Activated CD8-positive, alpha-beta memory T cell treated with anti-CD3 and anti-CD28 coated beads, Interleukin-2, amount 10 ng/mL, durations not matched to agents 7 days and 5 days (primary cell): ENCODE measurements at regions not wholly inside any gene's neighbourhood (a gene's known extent, or its start where the extent isn't known, plus 50 kb on each side); places are given as distances from the start of the nearest gene placed in this dataset.

Source experiments
- ATAC-seq: fragments of 150-1000 bp; cut with Tn5 transposase; one replicate; pipeline ENCODE4 v1.10.0; 2021; ENCODE audit warnings: moderate library complexity
- CTCF ChIA-PET: fragments of 350-600 bp; sonication (Branson Sonifier 250); formaldehyde crosslinking; loops from one replicate; lab custom pipeline; 2021; ENCODE audit warnings: antibody characterized with exemption; lab: Charles Lee
- DNase-seq: peaks from one replicate; pipeline ENCODE4 v3.0.0-alpha.2; 2020
- H3K27ac Mint-ChIP-seq: one replicate; pipeline ENCODE4 v1.8.0; 2021; ENCODE audit warnings: mild to moderate bottlenecking, mixed read lengths
- H3K27me3 Mint-ChIP-seq: one replicate; pipeline ENCODE4 v1.8.0; 2021; ENCODE audit warnings: mixed read lengths
- H3K36me3 Mint-ChIP-seq: one replicate; pipeline ENCODE4 v1.8.0; 2021; ENCODE audit warnings: mild to moderate bottlenecking, mixed read lengths
- H3K4me1 Mint-ChIP-seq: one replicate; pipeline ENCODE4 v1.8.0; 2021; ENCODE audit warnings: mixed read lengths
- H3K4me3 Mint-ChIP-seq: one replicate; pipeline ENCODE4 v1.8.0; 2021; ENCODE audit warnings: mild to moderate bottlenecking, moderate library complexity, mixed read lengths
- H3K9me3 Mint-ChIP-seq: one replicate; pipeline ENCODE4 v1.8.0; 2022; ENCODE audit warnings: low read depth, mixed read lengths

DNA sequence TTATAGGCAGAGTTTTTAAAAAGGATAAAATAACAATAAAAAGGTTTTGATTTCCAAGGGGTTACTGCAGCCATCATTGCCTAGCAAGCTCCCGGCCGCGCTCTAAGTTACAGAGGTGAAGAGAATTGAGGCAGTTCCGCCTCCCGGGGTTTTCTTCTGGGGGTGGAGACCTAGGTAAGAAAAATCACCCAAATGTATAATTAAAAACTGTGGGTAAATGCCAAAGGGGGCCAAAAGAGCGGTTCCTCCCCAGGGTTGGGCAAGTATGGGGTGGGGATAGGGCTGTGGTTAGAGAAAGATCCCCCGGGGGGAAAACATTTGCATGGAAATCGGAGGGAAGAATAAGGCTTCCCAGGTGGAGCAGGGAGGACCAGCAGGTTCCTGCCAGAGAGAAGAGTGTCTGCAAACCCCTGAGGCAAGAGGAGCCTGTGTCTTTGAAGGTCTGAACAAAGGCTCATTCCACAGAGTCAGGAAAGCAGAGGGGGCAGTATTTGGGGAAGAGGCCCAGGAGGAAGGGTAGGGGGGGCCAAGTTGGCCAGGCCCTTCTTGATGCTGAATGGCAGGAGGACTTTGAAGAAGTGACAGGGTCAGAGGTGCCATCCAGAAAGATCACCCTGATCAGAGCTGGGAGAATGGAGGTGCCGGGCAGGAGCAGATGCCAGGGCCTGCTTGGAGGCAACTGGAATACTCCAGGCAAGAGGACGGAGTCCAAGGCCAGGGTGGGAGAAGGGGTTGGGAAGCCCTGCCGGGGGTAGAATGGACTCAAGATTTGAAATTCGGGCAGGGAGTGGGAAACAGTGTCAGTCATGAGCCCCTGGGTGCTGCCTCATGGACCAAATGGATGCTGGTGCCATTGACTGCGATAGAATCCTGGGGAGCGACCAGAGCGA lies 152.9 kb upstream of the RGMA start:
- Mint-ChIP-seq H3K27me3 (peaks cover 6% of the 10 kb centered on the region), H3K9me3 (no peaks in the 10 kb centered on the region), H3K4me3 (no peak overlapping the region), H3K27ac (no peak overlapping the region), H3K4me1 (no peaks in the 10 kb centered on the region), H3K36me3 (no peaks in the 10 kb centered on the region)
- no peak for ATAC-seq
- CTCF ChIA-PET: no interaction called here
- DNase-seq: no peak

- Mint-ChIP-seq H3K4me1 (no peaks in the 10 kb centered on the region), H3K27me3 (peaks cover 13% of the 10 kb centered on the region), H3K27ac (no peak overlapping the region), H3K36me3 (no peaks in the 10 kb centered on the region), H3K9me3 (no peaks in the 10 kb centered on the region), H3K4me3 (no peak overlapping the region)
- DNase-seq: no peak
- ATAC-seq: no peak
- CTCF ChIA-PET: no interaction called here
Observed at GRCh38 chr15:93239993-93240392, 151.0 kb upstream of the RGMA start.

GRCh38 chr15:93239591-93239990 lies 150.6 kb upstream of the RGMA start:
- Mint-ChIP-seq H3K4me1 (no peaks in the 10 kb centered on the region), H3K27ac (no peak overlapping the region), H3K27me3 (peaks cover 17% of the 10 kb centered on the region), H3K9me3 (no peaks in the 10 kb centered on the region), H3K4me3 (no peak overlapping the region), H3K36me3 (no peaks in the 10 kb centered on the region)
- CTCF ChIA-PET: no interaction called here
- ATAC-seq: no peak
- no peak for DNase-seq

DNA sequence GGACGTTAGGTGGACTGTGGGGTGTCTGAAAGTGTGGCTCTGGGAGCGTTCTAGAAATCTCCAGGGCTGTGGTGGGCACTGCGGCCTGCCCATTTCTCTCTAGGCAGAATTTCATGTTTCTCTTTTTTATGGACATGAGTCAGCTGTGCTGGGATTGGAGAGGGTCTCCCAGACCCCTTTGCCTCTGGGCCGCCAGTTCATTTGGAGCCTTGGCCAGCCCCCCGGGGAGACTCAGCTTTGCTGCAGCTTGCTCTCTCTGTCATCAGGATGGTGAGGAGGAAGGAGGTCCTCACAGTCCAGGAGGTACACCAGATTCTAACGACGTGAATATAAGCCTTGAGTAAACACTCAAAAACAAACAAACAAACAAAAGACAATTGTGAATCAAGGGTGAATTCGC lies 149.6 kb upstream of the RGMA start:
- CTCF ChIA-PET: no interaction called here
- no peak for ATAC-seq
- no peaks in the 10 kb centered on the region for H3K4me1 Mint-ChIP-seq
- no peak overlapping the region for H3K4me3 Mint-ChIP-seq
- peaks cover 18% of the 10 kb centered on the region for H3K27me3 Mint-ChIP-seq
- no peak overlapping the region for H3K27ac Mint-ChIP-seq
- H3K9me3 Mint-ChIP-seq: no peaks in the 10 kb centered on the region
- DNase-seq: no peak
- H3K36me3 Mint-ChIP-seq: no peaks in the 10 kb centered on the region

GRCh38 chr15:93235926-93236780 lies 147.1 kb upstream of the RGMA start:
- Mint-ChIP-seq H3K9me3 (no peaks in the 10 kb centered on the region), H3K27me3 (peaks cover 22% of the 10 kb centered on the region), H3K4me1 (peaks cover 11% of the 10 kb centered on the region), H3K4me3 (peak overlapping the region; percentile 16), H3K36me3 (no peaks in the 10 kb centered on the region), H3K27ac (no peak overlapping the region)
- DNase-seq: no peak
- CTCF ChIA-PET: interaction anchor here (0.6 kb wide), 1 partner anchor 120 kb away, joined by 3 read pairs; no protein-coding TSS in a partner anchor
- no peak for ATAC-seq

DNA sequence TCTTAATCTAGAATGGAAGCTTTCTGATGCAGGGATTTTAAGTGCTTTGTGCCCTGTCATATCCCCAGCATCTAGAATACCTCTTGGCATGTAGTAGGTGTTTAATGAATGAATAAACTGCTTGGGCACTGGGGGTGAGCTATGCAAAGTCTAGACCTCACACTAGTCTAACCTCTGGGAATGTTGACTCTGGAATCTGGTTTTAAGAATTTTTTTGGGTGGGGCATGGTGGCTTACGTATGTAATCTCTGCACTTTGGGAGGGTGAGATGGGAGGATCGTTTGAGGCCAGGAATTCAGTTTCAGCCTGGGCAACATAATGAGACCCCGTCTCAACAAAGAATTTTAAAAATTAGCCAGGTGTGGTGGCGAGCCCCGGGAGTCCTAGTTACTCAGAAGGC lies 146.3 kb upstream of the RGMA start:
- peaks cover 15% of the 10 kb centered on the region for H3K4me1 Mint-ChIP-seq
- ATAC-seq (no peak), DNase-seq (no peak)
- no peaks in the 10 kb centered on the region for H3K36me3 Mint-ChIP-seq
- no peak overlapping the region for H3K27ac Mint-ChIP-seq
- H3K9me3 Mint-ChIP-seq: no peaks in the 10 kb centered on the region
- CTCF ChIA-PET: no interaction called here
- no peak overlapping the region for H3K4me3 Mint-ChIP-seq
- peaks cover 30% of the 10 kb centered on the region for H3K27me3 Mint-ChIP-seq

DNA sequence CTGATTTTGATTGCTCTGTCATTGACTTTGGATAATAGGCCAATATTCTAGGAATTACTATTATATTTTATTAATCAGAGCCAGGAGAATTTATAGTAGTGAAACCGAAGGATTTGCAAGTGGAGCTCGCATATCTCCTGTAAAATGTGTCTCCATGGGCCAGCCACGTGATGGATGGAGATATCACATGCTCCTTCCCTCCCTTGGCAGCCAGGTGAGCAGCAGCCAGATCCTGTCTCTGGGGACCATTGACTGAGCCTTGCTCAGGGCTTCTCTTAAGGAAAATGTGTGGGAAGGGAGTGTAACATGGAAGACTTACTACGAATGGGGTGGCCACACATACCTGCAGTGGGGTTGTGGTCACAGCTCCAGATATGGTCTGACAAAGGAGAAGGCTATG lies 144.7 kb upstream of the RGMA start:
- Mint-ChIP-seq H3K4me3 (no peak overlapping the region), H3K9me3 (no peaks in the 10 kb centered on the region), H3K4me1 (peaks cover 15% of the 10 kb centered on the region), H3K27me3 (peaks cover 34% of the 10 kb centered on the region), H3K36me3 (no peaks in the 10 kb centered on the region), H3K27ac (no peak overlapping the region)
- no peak for ATAC-seq
- no peak for DNase-seq
- CTCF ChIA-PET: interaction anchor here (0.5 to 1.1 kb wide), 2 partner anchors 145 to 194 kb away, joined by 3 read pairs; partner anchors contain the start of gene RGMA

GRCh38 chr15:93232845-93233244 lies 143.8 kb upstream of the RGMA start:
- DNase-seq (no peak), ATAC-seq (no peak)
- H3K4me1 Mint-ChIP-seq: peaks cover 15% of the 10 kb centered on the region
- no peaks in the 10 kb centered on the region for H3K36me3 Mint-ChIP-seq
- no peak overlapping the region for H3K27ac Mint-ChIP-seq
- no peak overlapping the region for H3K4me3 Mint-ChIP-seq
- no peaks in the 10 kb centered on the region for H3K9me3 Mint-ChIP-seq
- CTCF ChIA-PET: no interaction called here
- H3K27me3 Mint-ChIP-seq: peaks cover 40% of the 10 kb centered on the region

DNA sequence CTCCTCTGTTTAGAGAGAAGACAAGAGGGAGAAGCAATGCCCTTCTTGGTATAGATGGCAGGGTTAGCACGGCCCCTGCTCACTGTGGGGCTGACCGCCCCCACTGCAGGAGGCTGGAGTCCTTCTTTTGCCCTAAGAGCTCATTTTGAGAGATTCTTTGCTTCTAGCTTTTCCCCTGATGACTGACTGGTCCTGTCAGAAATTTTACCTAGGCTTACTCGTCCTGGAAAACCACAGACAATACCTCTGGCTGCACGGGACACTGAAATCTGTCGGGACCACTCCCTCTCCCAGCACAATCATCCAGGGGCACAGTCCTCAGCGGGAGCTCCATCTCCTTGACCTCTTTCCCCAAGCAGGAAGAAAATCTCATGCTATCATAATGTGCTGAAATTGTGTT lies 143.0 kb upstream of the RGMA start:
- CTCF ChIA-PET: interaction anchor here (1.8 kb wide), 1 partner anchor 144 kb away, joined by 8 read pairs; the partner anchor contains the start of gene RGMA

GRCh38 chr15:93231261-93231925 lies 142.4 kb upstream of the RGMA start:
- ATAC-seq: peak; percentile 55
- Mint-ChIP-seq H3K27ac (no peak overlapping the region), H3K36me3 (no peaks in the 10 kb centered on the region), H3K27me3 (peaks cover 48% of the 10 kb centered on the region), H3K4me3 (no peak overlapping the region), H3K4me1 (peaks cover 15% of the 10 kb centered on the region), H3K9me3 (no peaks in the 10 kb centered on the region)
- DNase-seq: no peak
- CTCF ChIA-PET: interaction anchor here (1.8 kb wide), 1 partner anchor 143 kb away, joined by 8 read pairs; the partner anchor contains the start of gene RGMA

More for the DNA sequence above, 143.0 kb upstream of the RGMA start:
- ATAC-seq (no peak), DNase-seq (no peak)
- peaks cover 43% of the 10 kb centered on the region for H3K27me3 Mint-ChIP-seq
- no peak overlapping the region for H3K4me3 Mint-ChIP-seq
- H3K27ac Mint-ChIP-seq: no peak overlapping the region
- peaks cover 15% of the 10 kb centered on the region for H3K4me1 Mint-ChIP-seq
- H3K9me3 Mint-ChIP-seq: no peaks in the 10 kb centered on the region
- no peaks in the 10 kb centered on the region for H3K36me3 Mint-ChIP-seq

DNA sequence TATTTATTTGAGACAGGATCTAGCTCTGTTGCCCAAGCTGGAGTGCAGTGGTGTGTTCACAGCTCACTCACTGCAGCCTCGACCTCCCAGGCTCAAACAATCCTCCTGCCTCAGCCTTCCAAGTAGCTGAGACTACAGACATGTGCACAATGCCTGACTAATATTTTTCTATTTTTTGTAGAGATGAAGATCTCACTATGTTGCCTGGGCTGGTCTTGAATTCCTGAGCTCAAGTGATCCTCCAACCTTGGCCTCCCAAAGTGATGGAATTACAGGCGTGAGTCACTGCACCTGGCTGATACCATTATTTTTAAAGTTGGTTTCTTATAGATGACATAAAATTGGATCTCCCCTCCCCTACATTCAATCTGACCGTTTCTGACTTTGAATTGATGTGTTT lies 139.5 kb upstream of the RGMA start:
- no peaks in the 10 kb centered on the region for H3K36me3 Mint-ChIP-seq
- H3K27ac Mint-ChIP-seq: no peak overlapping the region
- peaks cover 25% of the 10 kb centered on the region for H3K4me1 Mint-ChIP-seq
- H3K27me3 Mint-ChIP-seq: peaks cover 50% of the 10 kb centered on the region
- H3K4me3 Mint-ChIP-seq: no peak overlapping the region
- DNase-seq (no peak), ATAC-seq (no peak)
- CTCF ChIA-PET: no interaction called here
- H3K9me3 Mint-ChIP-seq: no peaks in the 10 kb centered on the region

DNA sequence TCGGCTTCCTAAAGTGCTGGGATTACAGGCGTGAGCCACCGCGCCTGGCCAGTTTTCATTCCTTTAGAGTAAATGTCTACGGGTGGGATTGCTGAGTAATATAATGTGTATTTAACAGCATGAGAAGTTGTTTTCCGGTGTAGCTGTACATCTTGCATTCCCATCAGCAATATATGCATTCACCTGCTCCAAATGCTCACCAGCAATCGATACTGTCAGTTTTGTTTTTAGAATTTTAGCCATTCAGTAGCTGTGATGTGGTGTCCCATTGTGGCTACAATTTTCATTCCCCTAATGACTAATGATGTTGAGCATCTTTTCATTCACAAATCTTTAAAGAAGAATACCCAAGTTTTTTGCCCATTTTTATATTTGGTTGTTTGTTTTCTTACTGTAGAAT lies 134.8 kb upstream of the RGMA start:
- Mint-ChIP-seq H3K27me3 (peaks cover 55% of the 10 kb centered on the region), H3K36me3 (no peaks in the 10 kb centered on the region), H3K4me3 (no peak overlapping the region), H3K9me3 (no peaks in the 10 kb centered on the region), H3K4me1 (peaks cover 13% of the 10 kb centered on the region), H3K27ac (no peak overlapping the region)
- ATAC-seq (peak; percentile 63), DNase-seq (no peak)
- CTCF ChIA-PET: no interaction called here

- H3K4me3 Mint-ChIP-seq: no peak overlapping the region
- H3K27me3 Mint-ChIP-seq: peaks cover 44% of the 10 kb centered on the region
- CTCF ChIA-PET: no interaction called here
- no peaks in the 10 kb centered on the region for H3K36me3 Mint-ChIP-seq
- no peaks in the 10 kb centered on the region for H3K9me3 Mint-ChIP-seq
- ATAC-seq (no peak), DNase-seq (no peak)
- peaks cover 13% of the 10 kb centered on the region for H3K4me1 Mint-ChIP-seq
- no peak overlapping the region for H3K27ac Mint-ChIP-seq
Observed at GRCh38 chr15:93221759-93222158, 132.7 kb upstream of the RGMA start.
